ENCODE measurements at regions not wholly inside any gene's neighbourhood (a gene's known extent, or its start where the extent isn't known, plus 50 kb on each side); places are given as distances from the start of the nearest gene placed in this dataset.

GRCh38 chr14:38752341-38752740 is 350.7 kb downstream of the SEC23A start:
- TF ChIP-seq, protein P1, sequence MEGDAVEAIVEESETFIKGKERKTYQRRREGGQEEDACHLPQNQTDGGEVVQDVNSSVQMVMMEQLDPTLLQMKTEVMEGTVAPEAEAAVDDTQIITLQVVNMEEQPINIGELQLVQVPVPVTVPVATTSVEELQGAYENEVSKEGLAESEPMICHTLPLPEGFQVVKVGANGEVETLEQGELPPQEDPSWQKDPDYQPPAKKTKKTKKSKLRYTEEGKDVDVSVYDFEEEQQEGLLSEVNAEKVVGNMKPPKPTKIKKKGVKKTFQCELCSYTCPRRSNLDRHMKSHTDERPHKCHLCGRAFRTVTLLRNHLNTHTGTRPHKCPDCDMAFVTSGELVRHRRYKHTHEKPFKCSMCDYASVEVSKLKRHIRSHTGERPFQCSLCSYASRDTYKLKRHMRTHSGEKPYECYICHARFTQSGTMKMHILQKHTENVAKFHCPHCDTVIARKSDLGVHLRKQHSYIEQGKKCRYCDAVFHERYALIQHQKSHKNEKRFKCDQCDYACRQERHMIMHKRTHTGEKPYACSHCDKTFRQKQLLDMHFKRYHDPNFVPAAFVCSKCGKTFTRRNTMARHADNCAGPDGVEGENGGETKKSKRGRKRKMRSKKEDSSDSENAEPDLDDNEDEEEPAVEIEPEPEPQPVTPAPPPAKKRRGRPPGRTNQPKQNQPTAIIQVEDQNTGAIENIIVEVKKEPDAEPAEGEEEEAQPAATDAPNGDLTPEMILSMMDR (IDR thresholded peaks at IDR 0.05; ENCODE audit: poor library complexity), result no peak
- no peak for TF ChIP-seq EZH2 (IDR thresholded peaks at IDR 0.05; ENCODE audit: borderline replicate concordance)
